Mesenchymal stem cell (in vitro differentiated cells and primary cell): ENCODE measurements at regions not wholly inside any gene's neighbourhood (a gene's known extent, or its start where the extent isn't known, plus 50 kb on each side); places are given as distances from the start of the nearest gene placed in this dataset.
A peak's percentile ranks its signal among the peaks of the same experiment; 100 is the strongest.
"Not testable (repeated sequence)": the region's sequence is repeated elsewhere in the genome, so short reads cannot be mapped to it uniquely, and the experiment has no call there.

Experiments
- DNase-seq: peaks from one replicate; pipeline ENCODE4 v3.0.0-alpha.2; 2013
- H2AFZ ChIP-seq: one replicate; pipeline ENCODE4 v1.6.1; 2013; ENCODE audit warnings: low read depth, mild to moderate bottlenecking, control low read depth, inconsistent platforms, low read length, moderate library complexity
- H2AK5ac ChIP-seq: 2 replicates; pipeline ENCODE4 v1.6.1; 2013; ENCODE audit warnings: low read length, moderate library complexity, mild to moderate bottlenecking, inconsistent platforms; ENCODE audit not compliant: severe bottlenecking
- H2BK120ac ChIP-seq: one replicate; pipeline ENCODE4 v1.6.1; 2013; ENCODE audit warnings: low read depth, mild to moderate bottlenecking, inconsistent platforms, low read length, moderate library complexity
- H2BK12ac ChIP-seq, 2 experiments: one replicate each; pipeline ENCODE4 v1.6.1; 2013; ENCODE audit warnings: inconsistent platforms in 2 of 2, low read length in 2 of 2, mild to moderate bottlenecking in 2 of 2, moderate library complexity in 2 of 2, control low read depth in 1 of 2
- H2BK15ac ChIP-seq: one replicate; pipeline ENCODE4 v1.6.1; 2013; ENCODE audit warnings: mild to moderate bottlenecking, low read depth, inconsistent platforms; ENCODE audit not compliant: poor library complexity, severe bottlenecking
- H2BK5ac ChIP-seq: 2 replicates; pipeline ENCODE4 v1.6.1; 2013; ENCODE audit warnings: low read depth, mild to moderate bottlenecking, low read length, control low read depth, inconsistent platforms; ENCODE audit not compliant: poor library complexity, severe bottlenecking
- H3K14ac ChIP-seq, 2 experiments: one replicate each; pipeline ENCODE4 v1.6.1; 2013; ENCODE audit warnings: inconsistent platforms in 2 of 2, low read length in 2 of 2, control low read depth in 1 of 2, mild to moderate bottlenecking in 1 of 2, moderate library complexity in 1 of 2
- H3K18ac ChIP-seq, 2 experiments: one replicate each; pipeline ENCODE4 v1.6.1; 2013; ENCODE audit warnings: inconsistent platforms in 2 of 2, low read length in 2 of 2, control low read depth in 1 of 2, low read depth in 1 of 2, mild to moderate bottlenecking in 1 of 2
- H3K23ac ChIP-seq, 2 experiments: one replicate each; pipeline ENCODE4 v1.6.1; 2013; ENCODE audit warnings: inconsistent platforms in 2 of 2, low read length in 2 of 2, mild to moderate bottlenecking in 2 of 2, moderate library complexity in 2 of 2, control low read depth in 1 of 2
- H3K27ac ChIP-seq: 2 replicates; pipeline ENCODE4 v1.5.1; 2013; ENCODE audit warnings: mild to moderate bottlenecking, moderate library complexity, low read length, control low read depth, inconsistent platforms; ENCODE audit not compliant: poor library complexity, severe bottlenecking
- H3K27me3 ChIP-seq, 2 experiments: 2 replicates each; pipeline versions ENCODE4 v1.6.1 to v1.7.0; 2013; ENCODE audit warnings: low read length in 2 of 2, mild to moderate bottlenecking in 2 of 2, moderate library complexity in 2 of 2, control low read depth in 1 of 2, inconsistent platforms in 1 of 2; ENCODE audit not compliant: control insufficient read depth in 1 of 2, insufficient read depth in 1 of 2
- H3K36me3 ChIP-seq, 2 experiments: 2 replicates each; pipeline versions ENCODE4 v1.6.1 to v1.7.0; 2013; ENCODE audit warnings: low read length in 2 of 2, control low read depth in 1 of 2, inconsistent platforms in 1 of 2, low read depth in 1 of 2, mild to moderate bottlenecking in 1 of 2; ENCODE audit not compliant: insufficient read depth in 2 of 2, control insufficient read depth in 1 of 2
- H3K4ac ChIP-seq, 2 experiments: one replicate each; pipeline ENCODE4 v1.6.1; 2013; ENCODE audit warnings: inconsistent platforms in 2 of 2, low read length in 2 of 2, mild to moderate bottlenecking in 2 of 2, moderate library complexity in 2 of 2, control low read depth in 1 of 2, low read depth in 1 of 2
- H3K4me1 ChIP-seq: 2 replicates; pipeline ENCODE4 v1.6.1; 2013; ENCODE audit warnings: low read depth, low read length, control low read depth; ENCODE audit not compliant: control insufficient read depth, insufficient read depth
- H3K4me2 ChIP-seq: 2 replicates; pipeline ENCODE4 v1.6.1; 2013; ENCODE audit warnings: low read length, mild to moderate bottlenecking, inconsistent platforms; ENCODE audit not compliant: poor library complexity, severe bottlenecking
- H3K4me3 ChIP-seq, 2 experiments: 2 replicates each; pipeline versions ENCODE4 v1.5.1 to v1.7.0; 2013; ENCODE audit warnings: low read length in 2 of 2, mild to moderate bottlenecking in 2 of 2, control low read depth in 1 of 2, low read depth in 1 of 2; ENCODE audit not compliant: insufficient read depth in 1 of 2
- H3K79me1 ChIP-seq: replicated peaks from 2 replicates; pipeline ENCODE4 v1.6.1; 2013; ENCODE audit warnings: mild to moderate bottlenecking, control low read depth, low read length, inconsistent platforms; ENCODE audit not compliant: poor library complexity, severe bottlenecking
- H3K9ac ChIP-seq: 2 replicates; pipeline ENCODE4 v1.7.0; 2013; ENCODE audit warnings: mild to moderate bottlenecking, low read length, moderate library complexity
- H3K9me3 ChIP-seq: 2 replicates; pipeline ENCODE4 v1.7.0; 2013; ENCODE audit warnings: mild to moderate bottlenecking, low read length; ENCODE audit not compliant: control insufficient read depth
- H4K8ac ChIP-seq: one replicate; pipeline ENCODE4 v1.6.1; 2013; ENCODE audit warnings: inconsistent platforms, mild to moderate bottlenecking, low read length, moderate library complexity
- H4K91ac ChIP-seq: one replicate; pipeline ENCODE4 v1.6.1; 2013; ENCODE audit warnings: mild to moderate bottlenecking, low read length, inconsistent platforms
- WGBS: methylation state at CpG from one replicate; pipeline ENCODE4 v1.1.7; 2013; ENCODE audit warnings: mixed read lengths; 5-methylcytosine and 5-hydroxymethylcytosine counted together

DNA sequence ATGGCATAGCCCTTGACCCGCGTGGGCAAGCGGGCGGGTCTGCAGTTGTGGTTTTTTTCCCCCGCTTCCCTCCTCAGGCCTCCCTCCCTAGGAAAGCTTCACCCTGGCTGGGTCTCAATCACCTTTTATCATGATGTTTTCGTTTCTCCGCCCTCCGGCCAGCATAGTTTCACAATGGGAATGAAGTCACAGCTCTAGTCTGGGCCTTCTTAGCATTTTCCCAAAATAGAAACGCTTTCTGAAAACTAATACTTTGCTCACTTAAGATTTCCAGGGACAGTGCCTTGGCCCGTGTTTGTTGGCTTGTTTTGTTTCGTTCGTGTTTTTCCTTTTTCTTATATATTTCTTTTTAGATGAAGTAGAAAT, 344.8 kb upstream of the DEFB115 start:
- H3K27me3 ChIP-seq, H3K9me3 ChIP-seq, H3K79me1 ChIP-seq, H2BK5ac ChIP-seq, H2AK5ac ChIP-seq, H3K18ac ChIP-seq, H3K4me1 ChIP-seq, H2BK120ac ChIP-seq, DNase-seq, H4K8ac ChIP-seq, H3K36me3 ChIP-seq, H2AFZ ChIP-seq, H2BK15ac ChIP-seq, H2BK12ac ChIP-seq, H3K4ac ChIP-seq, H3K14ac ChIP-seq, H4K91ac ChIP-seq, H3K4me2 ChIP-seq, H3K23ac ChIP-seq, H3K27ac ChIP-seq: not testable (repeated sequence)
- WGBS, result 70% methylated on average over 7 of the region's 12 CpGs
- peak overlapping the region in 1 of 2 experiments; percentile 68 for H3K4me3 ChIP-seq
- peak overlapping the region; percentile 79 for H3K9ac ChIP-seq

DNA sequence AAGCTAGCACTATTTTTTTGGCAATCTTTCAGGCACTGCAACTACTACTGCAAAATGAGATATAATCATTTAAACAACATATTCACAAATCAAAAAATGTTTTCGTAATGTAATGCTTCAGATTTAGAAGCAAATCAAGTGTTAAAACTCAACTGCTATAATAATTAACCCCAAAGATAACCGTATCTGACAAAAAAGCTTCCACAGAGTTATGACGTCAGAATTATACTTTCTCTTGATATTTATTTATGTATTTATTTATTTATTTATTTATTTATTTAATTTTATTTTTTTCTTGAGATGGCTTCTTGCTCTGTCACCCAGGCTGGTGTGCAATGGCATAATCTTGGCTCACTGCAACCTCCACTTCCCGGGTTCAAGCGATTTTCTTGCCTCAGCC, 341.1 kb upstream of the DEFB115 start:
- H2BK120ac ChIP-seq, H3K9ac ChIP-seq, H4K8ac ChIP-seq, H3K9me3 ChIP-seq, H2AK5ac ChIP-seq, H3K27ac ChIP-seq, H2AFZ ChIP-seq, H3K79me1 ChIP-seq, H2BK5ac ChIP-seq, DNase-seq, H3K4me1 ChIP-seq, H3K4ac ChIP-seq, H2BK12ac ChIP-seq, H3K27me3 ChIP-seq, H3K23ac ChIP-seq, H3K36me3 ChIP-seq, H2BK15ac ChIP-seq, H3K4me2 ChIP-seq, H4K91ac ChIP-seq, H3K14ac ChIP-seq, H3K4me3 ChIP-seq, H3K18ac ChIP-seq: not testable (repeated sequence)
- WGBS, result 90% methylated on average over 3 of the region's 5 CpGs

DNA sequence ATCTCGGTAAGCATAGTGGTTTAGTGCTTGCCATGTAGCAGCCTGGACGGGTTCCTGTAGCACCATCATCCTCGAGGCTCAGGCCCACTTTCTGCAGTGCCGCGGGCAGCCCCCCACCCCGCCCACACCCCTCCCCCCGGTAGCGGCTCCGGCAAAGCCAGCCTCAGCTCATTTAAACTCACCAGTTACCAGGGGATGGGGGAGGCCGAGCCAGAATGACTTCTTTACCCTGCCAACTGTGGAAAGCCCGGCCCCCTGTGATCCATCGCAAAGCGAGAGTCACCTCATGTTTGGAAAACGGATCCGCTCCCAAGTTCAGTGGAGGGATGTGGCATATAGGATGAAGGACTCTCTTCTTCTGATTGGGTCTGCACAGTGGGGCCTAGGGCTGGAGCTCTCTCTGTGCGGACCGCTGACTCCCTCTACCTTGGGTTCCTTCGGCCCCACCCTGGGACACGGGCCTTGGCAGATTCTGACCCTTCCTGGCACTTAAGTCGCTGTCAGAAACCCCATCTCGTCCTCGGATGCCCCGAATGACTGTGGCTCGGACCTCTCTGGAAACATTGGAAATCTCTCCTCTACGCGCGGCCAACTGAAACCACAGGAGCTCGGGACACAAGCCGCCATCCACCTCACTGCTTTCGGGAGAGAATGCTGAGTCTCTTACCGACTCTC, 337.8 kb upstream of the DEFB115 start:
- no peak overlapping the region for H2BK12ac ChIP-seq
- H3K36me3 ChIP-seq, result no peaks in the 10 kb centered on the region
- H3K9me3 ChIP-seq, result no peaks in the 10 kb centered on the region
- DNase-seq, result no peak
- no peak overlapping the region for H2BK15ac ChIP-seq
- peaks cover 3% of the 10 kb centered on the region for H3K4me1 ChIP-seq
- H3K23ac ChIP-seq, result no peak overlapping the region
- no peak overlapping the region for H2AFZ ChIP-seq
- WGBS, result 86% methylated on average over 31 of the region's 31 CpGs
- no peaks in the 10 kb centered on the region for H3K79me1 ChIP-seq
- H3K27me3 ChIP-seq, result no peaks in the 10 kb centered on the region
- no peak overlapping the region for H2AK5ac ChIP-seq
- H3K9ac ChIP-seq, result no peak overlapping the region
- H3K4me2 ChIP-seq, result no peak overlapping the region
- H2BK5ac ChIP-seq, result no peak overlapping the region
- H3K18ac ChIP-seq, result no peak overlapping the region
- H3K27ac ChIP-seq, result no peak overlapping the region
- no peak overlapping the region for H4K91ac ChIP-seq
- H3K4me3 ChIP-seq, result no peak overlapping the region
- no peak overlapping the region for H3K14ac ChIP-seq
- H2BK120ac ChIP-seq, result no peak overlapping the region
- no peak overlapping the region for H4K8ac ChIP-seq
- no peak overlapping the region for H3K4ac ChIP-seq

DNA sequence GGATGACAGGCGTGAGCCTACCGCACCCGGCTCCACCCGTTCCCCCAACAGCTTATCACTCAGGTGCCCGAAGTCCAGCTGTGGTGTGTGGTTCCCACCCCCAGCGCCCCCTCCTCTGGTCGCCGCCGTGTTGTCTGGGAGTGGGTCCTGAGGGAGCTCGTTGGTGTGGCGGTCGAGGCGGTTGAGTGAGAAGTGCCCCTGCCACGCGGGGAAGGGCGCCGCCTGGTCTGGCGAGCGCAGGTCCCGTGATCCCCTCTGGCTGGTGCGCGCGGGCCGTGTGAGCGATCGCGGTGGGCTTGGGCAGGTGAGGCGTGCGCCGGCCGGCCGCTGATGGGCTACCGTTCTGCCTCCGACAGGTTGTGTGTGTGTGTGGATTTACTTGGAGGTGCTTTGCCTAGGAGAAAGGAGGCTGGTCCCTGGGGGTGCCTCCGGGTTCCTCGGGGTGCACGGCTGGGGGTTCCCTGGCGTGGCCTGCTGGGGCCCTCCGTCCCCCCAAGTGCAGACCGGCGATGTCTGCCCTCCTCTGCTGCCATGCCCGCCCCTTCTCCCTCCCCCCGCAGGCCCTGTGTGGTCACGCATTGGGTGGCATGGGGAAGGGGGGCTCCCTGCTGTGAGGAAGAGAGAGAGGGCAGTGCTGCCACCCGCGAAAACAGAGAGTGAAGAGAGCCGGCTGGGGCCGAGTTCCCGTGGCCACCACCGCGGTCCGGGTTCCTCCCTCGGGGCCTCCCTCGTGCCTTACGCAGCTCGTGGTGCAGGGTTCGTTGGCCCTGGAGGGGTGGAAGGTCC, 336.0 kb upstream of the DEFB115 start:
- 89% methylated on average over 39 of the region's 57 CpGs for WGBS
- H2BK15ac ChIP-seq, result no peak overlapping the region
- no peak overlapping the region for H2BK12ac ChIP-seq
- H3K18ac ChIP-seq, result no peak overlapping the region
- H3K9ac ChIP-seq, result no peak overlapping the region
- H3K27ac ChIP-seq, result no peak overlapping the region
- H3K79me1 ChIP-seq, result no peaks in the 10 kb centered on the region
- no peak overlapping the region for H4K91ac ChIP-seq
- H3K9me3 ChIP-seq, result no peaks in the 10 kb centered on the region
- H2BK5ac ChIP-seq, result no peak overlapping the region
- no peak overlapping the region for H2AFZ ChIP-seq
- peaks cover 3% of the 10 kb centered on the region for H3K4me1 ChIP-seq
- H2BK120ac ChIP-seq, result no peak overlapping the region
- H3K27me3 ChIP-seq, result no peaks in the 10 kb centered on the region
- no peak overlapping the region for H3K4me2 ChIP-seq
- H4K8ac ChIP-seq, result no peak overlapping the region
- H2AK5ac ChIP-seq, result no peak overlapping the region
- H3K14ac ChIP-seq, result no peak overlapping the region
- no peak overlapping the region for H3K4ac ChIP-seq
- H3K36me3 ChIP-seq, result no peaks in the 10 kb centered on the region
- no peak overlapping the region for H3K4me3 ChIP-seq
- DNase-seq, result no peak
- no peak overlapping the region for H3K23ac ChIP-seq
